ENCODE measurements at regions not wholly inside any gene's neighbourhood (a gene's known extent, or its start where the extent isn't known, plus 50 kb on each side); places are given as distances from the start of the nearest gene placed in this dataset.
"Not testable (repeated sequence)": the region's sequence is repeated elsewhere in the genome, so short reads cannot be mapped to it uniquely, and the experiment has no call there.

- no peak for DNase-seq (ENCODE audit: low read depth in 2 of 2)
- H4K20me1 ChIP-seq (ENCODE audit: control insufficient read depth, extremely low read depth, insufficient read depth, low read length) = no peaks in the 10 kb centered on the region
- H3K27ac ChIP-seq (ENCODE audit: insufficient read depth, low read length) = no peak overlapping the region
- no peaks in the 10 kb centered on the region for H3K36me3 ChIP-seq (ENCODE audit: control insufficient read depth, insufficient read depth, low read length)
- no peak overlapping the region for H3K9ac ChIP-seq (ENCODE audit: insufficient read depth, low read length)
- H3K4me1 ChIP-seq (ENCODE audit: control insufficient read depth, extremely low read depth, insufficient read depth, low read length) = peaks cover 5% of the 10 kb centered on the region
- H3K79me2 ChIP-seq (ENCODE audit: control insufficient read depth, insufficient read depth, low read length) = no peaks in the 10 kb centered on the region
- no peaks in the 10 kb centered on the region for H3K27me3 ChIP-seq (ENCODE audit: control insufficient read depth, insufficient read depth, low read length)
- H3K4me3 ChIP-seq (replicated peaks in 1 of 4; ENCODE audit: control extremely low read depth in 1 of 4, insufficient read depth in 1 of 4, low read depth in 3 of 4, low read length in 4 of 4) = no peak overlapping the region
- no peaks in the 10 kb centered on the region for H3K9me3 ChIP-seq (ENCODE audit: control insufficient read depth, insufficient read depth, low read depth, low read length)
- no peak overlapping the region for H3K4me2 ChIP-seq (ENCODE audit: extremely low read depth, insufficient read depth, low read length)
- TF ChIP-seq EZH2 (IDR thresholded peaks at IDR 0.05; ENCODE audit: low read length, missing control alignments) (no peak), CTCF (conservative IDR thresholded peaks at IDR 0.05 in 1 of 2, IDR thresholded peaks at IDR 0.05 in 1 of 2; ENCODE audit: low read depth in 1 of 2, low read length in 2 of 2) (no peak)
- H2AFZ ChIP-seq (ENCODE audit: low read length) = no peak overlapping the region
Observed at GRCh38 chr1:177869586-177869985, 100.3 kb downstream of the SEC16B start.

- not testable (repeated sequence) for H3K27me3 ChIP-seq (ENCODE audit: control insufficient read depth, insufficient read depth, low read length); H3K79me2 ChIP-seq (ENCODE audit: control insufficient read depth, insufficient read depth, low read length); H3K4me3 ChIP-seq (replicated peaks in 1 of 4; ENCODE audit: control extremely low read depth in 1 of 4, insufficient read depth in 1 of 4, low read depth in 3 of 4, low read length in 4 of 4); DNase-seq (ENCODE audit: low read depth in 2 of 2); H3K4me1 ChIP-seq (ENCODE audit: control insufficient read depth, extremely low read depth, insufficient read depth, low read length); H2AFZ ChIP-seq (ENCODE audit: low read length); H4K20me1 ChIP-seq (ENCODE audit: control insufficient read depth, extremely low read depth, insufficient read depth, low read length); H3K36me3 ChIP-seq (ENCODE audit: control insufficient read depth, insufficient read depth, low read length); H3K27ac ChIP-seq (ENCODE audit: insufficient read depth, low read length); H3K4me2 ChIP-seq (ENCODE audit: extremely low read depth, insufficient read depth, low read length); H3K9ac ChIP-seq (ENCODE audit: insufficient read depth, low read length); H3K9me3 ChIP-seq (ENCODE audit: control insufficient read depth, insufficient read depth, low read depth, low read length)
Observed at GRCh38 chr1:177869011-177869410, 100.8 kb downstream of the SEC16B start.

GRCh38 chr1:177865807-177866206 is 104.1 kb downstream of the SEC16B start:
- TF ChIP-seq CTCF (conservative IDR thresholded peaks at IDR 0.05 in 1 of 2, IDR thresholded peaks at IDR 0.05 in 1 of 2; ENCODE audit: low read depth in 1 of 2, low read length in 2 of 2) = no peak
- TF ChIP-seq EZH2 (IDR thresholded peaks at IDR 0.05; ENCODE audit: low read length, missing control alignments) = no peak
- Histone ChIP-seq H3K36me3 (ENCODE audit: control insufficient read depth, insufficient read depth, low read length) (no peaks in the 10 kb centered on the region), H3K4me1 (ENCODE audit: control insufficient read depth, extremely low read depth, insufficient read depth, low read length) (no peaks in the 10 kb centered on the region), H4K20me1 (ENCODE audit: control insufficient read depth, extremely low read depth, insufficient read depth, low read length) (no peaks in the 10 kb centered on the region), H3K9ac (ENCODE audit: insufficient read depth, low read length) (no peak overlapping the region), H3K27me3 (ENCODE audit: control insufficient read depth, insufficient read depth, low read length) (no peaks in the 10 kb centered on the region), H3K27ac (ENCODE audit: insufficient read depth, low read length) (no peak overlapping the region), H3K4me3 (replicated peaks in 1 of 4; ENCODE audit: control extremely low read depth in 1 of 4, insufficient read depth in 1 of 4, low read depth in 3 of 4, low read length in 4 of 4) (no peak overlapping the region), H2AFZ (ENCODE audit: low read length) (no peak overlapping the region), H3K4me2 (ENCODE audit: extremely low read depth, insufficient read depth, low read length) (no peak overlapping the region), H3K79me2 (ENCODE audit: control insufficient read depth, insufficient read depth, low read length) (no peaks in the 10 kb centered on the region), H3K9me3 (ENCODE audit: control insufficient read depth, insufficient read depth, low read depth, low read length) (no peaks in the 10 kb centered on the region)
- DNase-seq (ENCODE audit: low read depth in 2 of 2) = no peak
